ENCODE measurements at regions not wholly inside any gene's neighbourhood (a gene's known extent, or its start where the extent isn't known, plus 50 kb on each side); places are given as distances from the start of the nearest gene placed in this dataset.

- no peak for DNase-seq (ENCODE audit: low read depth, low spot score)
- Histone ChIP-seq H3K36me3 (ENCODE audit: control insufficient read depth, insufficient read depth, low read length) (no peaks in the 10 kb centered on the region), H3K4me3 (ENCODE audit: low read length) (no peak overlapping the region), H3K4me1 (ENCODE audit: control insufficient read depth, insufficient read depth, low read length) (no peaks in the 10 kb centered on the region), H3K27ac (ENCODE audit: low read length) (no peak overlapping the region), H3K27me3 (ENCODE audit: control insufficient read depth, insufficient read depth, low read length) (no peaks in the 10 kb centered on the region), H3K9me3 (ENCODE audit: control insufficient read depth, insufficient read depth, low read length) (no peaks in the 10 kb centered on the region)
Measured at GRCh38 chr9:18371141-18371540, 102.8 kb upstream of the ADAMTSL1 start.

GRCh38 chr9:18371621-18372020 is 102.3 kb upstream of the ADAMTSL1 start:
- no peak for DNase-seq (ENCODE audit: low read depth, low spot score)
- no peaks in the 10 kb centered on the region for H3K36me3 ChIP-seq (ENCODE audit: control insufficient read depth, insufficient read depth, low read length)
- no peaks in the 10 kb centered on the region for H3K4me1 ChIP-seq (ENCODE audit: control insufficient read depth, insufficient read depth, low read length)
- H3K27me3 ChIP-seq (ENCODE audit: control insufficient read depth, insufficient read depth, low read length), result no peaks in the 10 kb centered on the region
- no peak overlapping the region for H3K4me3 ChIP-seq (ENCODE audit: low read length)
- H3K9me3 ChIP-seq (ENCODE audit: control insufficient read depth, insufficient read depth, low read length), result no peaks in the 10 kb centered on the region
- no peak overlapping the region for H3K27ac ChIP-seq (ENCODE audit: low read length)
- WGBS (ENCODE audit: insufficient coverage, insufficient read length), result 100% methylated on average over 1 of the region's 3 CpGs

GRCh38 chr9:18379073-18379811 is 94.7 kb upstream of the ADAMTSL1 start:
- H3K4me1 ChIP-seq (ENCODE audit: control insufficient read depth, insufficient read depth, low read length), result no peaks in the 10 kb centered on the region
- no peak for DNase-seq (ENCODE audit: low read depth, low spot score)
- no peaks in the 10 kb centered on the region for H3K36me3 ChIP-seq (ENCODE audit: control insufficient read depth, insufficient read depth, low read length)
- no peaks in the 10 kb centered on the region for H3K27me3 ChIP-seq (ENCODE audit: control insufficient read depth, insufficient read depth, low read length)
- no CpG with 5 or more reads among the region's 5 CpGs for WGBS (ENCODE audit: insufficient coverage, insufficient read length)
- H3K9me3 ChIP-seq (ENCODE audit: control insufficient read depth, insufficient read depth, low read length), result no peaks in the 10 kb centered on the region
- H3K4me3 ChIP-seq (ENCODE audit: low read length), result no peak overlapping the region
- H3K27ac ChIP-seq (ENCODE audit: low read length), result no peak overlapping the region

GRCh38 chr9:18382243-18382642 is 91.7 kb upstream of the ADAMTSL1 start:
- H3K27me3 ChIP-seq (ENCODE audit: control insufficient read depth, insufficient read depth, low read length), result no peaks in the 10 kb centered on the region
- DNase-seq (ENCODE audit: low read depth, low spot score), result no peak
- no peaks in the 10 kb centered on the region for H3K9me3 ChIP-seq (ENCODE audit: control insufficient read depth, insufficient read depth, low read length)
- no CpG with 5 or more reads among the region's 4 CpGs for WGBS (ENCODE audit: insufficient coverage, insufficient read length)
- no peak overlapping the region for H3K4me3 ChIP-seq (ENCODE audit: low read length)
- H3K36me3 ChIP-seq (ENCODE audit: control insufficient read depth, insufficient read depth, low read length), result no peaks in the 10 kb centered on the region
- H3K4me1 ChIP-seq (ENCODE audit: control insufficient read depth, insufficient read depth, low read length), result no peaks in the 10 kb centered on the region
- H3K27ac ChIP-seq (ENCODE audit: low read length), result no peak overlapping the region

- H3K27me3 ChIP-seq (ENCODE audit: control insufficient read depth, insufficient read depth, low read length), result no peaks in the 10 kb centered on the region
- H3K36me3 ChIP-seq (ENCODE audit: control insufficient read depth, insufficient read depth, low read length), result no peaks in the 10 kb centered on the region
- WGBS (ENCODE audit: insufficient coverage, insufficient read length), result no CpG with 5 or more reads among the region's 4 CpGs
- no peaks in the 10 kb centered on the region for H3K4me1 ChIP-seq (ENCODE audit: control insufficient read depth, insufficient read depth, low read length)
- no peak overlapping the region for H3K4me3 ChIP-seq (ENCODE audit: low read length)
- DNase-seq (ENCODE audit: low read depth, low spot score), result no peak
- H3K27ac ChIP-seq (ENCODE audit: low read length), result no peak overlapping the region
- no peaks in the 10 kb centered on the region for H3K9me3 ChIP-seq (ENCODE audit: control insufficient read depth, insufficient read depth, low read length)
Measured at GRCh38 chr9:18384066-18384465, 89.9 kb upstream of the ADAMTSL1 start.

GRCh38 chr9:18385696-18386490 is 88.1 kb upstream of the ADAMTSL1 start:
- no peaks in the 10 kb centered on the region for H3K9me3 ChIP-seq (ENCODE audit: control insufficient read depth, insufficient read depth, low read length)
- no peaks in the 10 kb centered on the region for H3K27me3 ChIP-seq (ENCODE audit: control insufficient read depth, insufficient read depth, low read length)
- no peaks in the 10 kb centered on the region for H3K36me3 ChIP-seq (ENCODE audit: control insufficient read depth, insufficient read depth, low read length)
- DNase-seq (ENCODE audit: low read depth, low spot score), result no peak
- WGBS (ENCODE audit: insufficient coverage, insufficient read length), result 100% methylated on average over 1 of the region's 6 CpGs
- no peaks in the 10 kb centered on the region for H3K4me1 ChIP-seq (ENCODE audit: control insufficient read depth, insufficient read depth, low read length)
- H3K27ac ChIP-seq (ENCODE audit: low read length), result no peak overlapping the region
- H3K4me3 ChIP-seq (ENCODE audit: low read length), result no peak overlapping the region

- Histone ChIP-seq H3K36me3 (ENCODE audit: control insufficient read depth, insufficient read depth, low read length) (no peaks in the 10 kb centered on the region), H3K27me3 (ENCODE audit: control insufficient read depth, insufficient read depth, low read length) (no peaks in the 10 kb centered on the region), H3K4me3 (ENCODE audit: low read length) (no peak overlapping the region), H3K9me3 (ENCODE audit: control insufficient read depth, insufficient read depth, low read length) (no peaks in the 10 kb centered on the region), H3K27ac (ENCODE audit: low read length) (no peak overlapping the region), H3K4me1 (ENCODE audit: control insufficient read depth, insufficient read depth, low read length) (no peaks in the 10 kb centered on the region)
- DNase-seq (ENCODE audit: low read depth, low spot score), result no peak
- WGBS (ENCODE audit: insufficient coverage, insufficient read length), result 100% methylated on average over 1 of the region's 4 CpGs
Measured at GRCh38 chr9:18390393-18390792, 83.6 kb upstream of the ADAMTSL1 start.

- WGBS (ENCODE audit: insufficient coverage, insufficient read length), result no CpG with 5 or more reads among the region's 4 CpGs
- Histone ChIP-seq H3K27ac (ENCODE audit: low read length) (no peak overlapping the region), H3K36me3 (ENCODE audit: control insufficient read depth, insufficient read depth, low read length) (no peaks in the 10 kb centered on the region), H3K27me3 (ENCODE audit: control insufficient read depth, insufficient read depth, low read length) (no peaks in the 10 kb centered on the region), H3K4me1 (ENCODE audit: control insufficient read depth, insufficient read depth, low read length) (no peaks in the 10 kb centered on the region), H3K4me3 (ENCODE audit: low read length) (no peak overlapping the region), H3K9me3 (ENCODE audit: control insufficient read depth, insufficient read depth, low read length) (no peaks in the 10 kb centered on the region)
- DNase-seq (ENCODE audit: low read depth, low spot score), result no peak
Measured at GRCh38 chr9:18393340-18394130, 80.4 kb upstream of the ADAMTSL1 start.

GRCh38 chr9:18394847-18395351 is 79.1 kb upstream of the ADAMTSL1 start:
- WGBS (ENCODE audit: insufficient coverage, insufficient read length), result no CpG with 5 or more reads among the region's 1 CpG
- H3K27me3 ChIP-seq (ENCODE audit: control insufficient read depth, insufficient read depth, low read length), result no peaks in the 10 kb centered on the region

GRCh38 chr9:18396102-18396728 is 77.7 kb upstream of the ADAMTSL1 start:
- Histone ChIP-seq H3K36me3 (ENCODE audit: control insufficient read depth, insufficient read depth, low read length) (no peaks in the 10 kb centered on the region), H3K27ac (ENCODE audit: low read length) (no peak overlapping the region), H3K4me1 (ENCODE audit: control insufficient read depth, insufficient read depth, low read length) (no peaks in the 10 kb centered on the region), H3K9me3 (ENCODE audit: control insufficient read depth, insufficient read depth, low read length) (no peaks in the 10 kb centered on the region), H3K27me3 (ENCODE audit: control insufficient read depth, insufficient read depth, low read length) (no peaks in the 10 kb centered on the region), H3K4me3 (ENCODE audit: low read length) (no peak overlapping the region)
- no peak for DNase-seq (ENCODE audit: low read depth, low spot score)

More at GRCh38 chr9:18394847-18395351, 79.1 kb upstream of the ADAMTSL1 start:
- Histone ChIP-seq H3K9me3 (ENCODE audit: control insufficient read depth, insufficient read depth, low read length) (no peaks in the 10 kb centered on the region), H3K4me1 (ENCODE audit: control insufficient read depth, insufficient read depth, low read length) (no peaks in the 10 kb centered on the region), H3K36me3 (ENCODE audit: control insufficient read depth, insufficient read depth, low read length) (no peaks in the 10 kb centered on the region), H3K27ac (ENCODE audit: low read length) (no peak overlapping the region), H3K4me3 (ENCODE audit: low read length) (no peak overlapping the region)
- DNase-seq (ENCODE audit: low read depth, low spot score), result no peak
